Aorta (tissue), 5 donors: ENCODE measurements at regions not wholly inside any gene's neighbourhood (a gene's known extent, or its start where the extent isn't known, plus 50 kb on each side); places are given as distances from the start of the nearest gene placed in this dataset.

Source experiments
- ATAC-seq: fragments of 200-7000 bp; cut with Tn5 transposase; one replicate; pipeline ENCODE4 v1.9.1; 2022; ENCODE audit warnings: moderate library complexity; ENCODE audit not compliant: low FRiP score
- DNase-seq, 2 donors: peaks; one replicate each; pipeline ENCODE4 v3.0.0-alpha.2; 2020
- H3K27ac ChIP-seq, 2 donors: one replicate each; pipeline ENCODE4 v1.5.1; 2013; ENCODE audit warnings: low read length in 2 of 2, mild to moderate bottlenecking in 2 of 2, moderate library complexity in 2 of 2, control low read depth in 1 of 2, inconsistent platforms in 1 of 2, low read depth in 1 of 2
- H3K27me3 ChIP-seq, 2 donors: one replicate each; pipeline ENCODE4 v1.6.1; 2013; ENCODE audit warnings: control low read depth in 1 of 2, low read length in 1 of 2, mild to moderate bottlenecking in 1 of 2, moderate library complexity in 1 of 2; ENCODE audit not compliant: insufficient read depth in 2 of 2, control insufficient read depth in 1 of 2
- H3K36me3 ChIP-seq, 2 donors: one replicate each; pipeline ENCODE4 v1.6.1; 2013; ENCODE audit warnings: control low read depth in 1 of 2, low read length in 1 of 2, mild to moderate bottlenecking in 1 of 2; ENCODE audit not compliant: insufficient read depth in 2 of 2, control insufficient read depth in 1 of 2
- H3K4me1 ChIP-seq, 2 donors: one replicate each; pipeline ENCODE4 v1.6.1; 2013; ENCODE audit warnings: low read length in 2 of 2, control low read depth in 1 of 2, mild to moderate bottlenecking in 1 of 2, moderate library complexity in 1 of 2; ENCODE audit not compliant: insufficient read depth in 2 of 2, control insufficient read depth in 1 of 2
- H3K4me3 ChIP-seq, 2 donors: one replicate each; pipeline ENCODE4 v1.5.1; 2013; ENCODE audit warnings: low read length in 2 of 2, control low read depth in 1 of 2, mild to moderate bottlenecking in 1 of 2
- H3K9me3 ChIP-seq: one replicate; pipeline ENCODE4 v1.6.1; 2013; ENCODE audit warnings: mild to moderate bottlenecking, low read length; ENCODE audit not compliant: control insufficient read depth
- WGBS, 2 donors: extraction: QIAGEN DNeasy Blood & Tissue Kit; methylation state at CpG; one replicate each; pipeline ENCODE4 v1.1.7; 2013; 5-methylcytosine and 5-hydroxymethylcytosine counted together
- intact Hi-C, 2 donors: fragments of 100-400 bp; cut with DNase I; formaldehyde crosslinking; loops; one replicate each; pipeline versions ENCODE4 v1.14.2 to v1.15.0; 2022
- donor health status: healthy with polysubstance abuse.
- donor health status: Bipolar disorder and iron deficiency.
- donor health status: DM: no; HTN: no; CAD: no.
- donor health status: DM: no; HTN: no; CAD: no.
- donor health status: DM: yes; HTN: yes; CAD: no.

DNA sequence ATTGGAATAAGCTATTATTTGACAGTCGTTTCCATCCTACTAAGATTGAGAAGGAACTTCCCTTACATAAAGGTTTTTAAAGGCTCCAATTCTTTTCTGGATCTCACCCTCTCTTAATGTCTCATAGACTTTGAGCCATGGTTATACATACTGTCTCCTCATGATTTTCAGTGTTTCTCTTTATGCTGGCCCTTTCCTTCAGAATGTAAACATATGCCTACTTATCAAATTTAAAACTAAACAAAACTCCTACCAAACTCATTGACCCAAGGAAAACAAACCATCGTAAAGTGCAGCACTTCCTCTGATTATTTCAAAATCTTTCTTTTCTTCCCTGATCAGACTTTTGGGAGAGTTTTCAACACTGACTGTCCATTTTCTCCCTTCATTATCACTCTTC is 163.4 kb upstream of the DPYD start:
- no peak for ATAC-seq
- DNase-seq = no peak
- intact Hi-C loops = no loop called here
- 45 to 49% methylated on average over 2 of the region's 2 CpGs for WGBS, 2 donors
- Histone ChIP-seq H3K9me3 (no peaks in the 10 kb centered on the region), H3K4me3 (no peak overlapping the region), H3K27me3 (no peaks in the 10 kb centered on the region), H3K36me3 (no peaks in the 10 kb centered on the region), H3K27ac (no peak overlapping the region), H3K4me1 (no peaks in the 10 kb centered on the region)

GRCh38 chr1:98081944-98082343 is 161.1 kb upstream of the DPYD start:
- no peak for DNase-seq
- no peak overlapping the region for H3K4me3 ChIP-seq
- no peak for ATAC-seq
- no peak overlapping the region for H3K27ac ChIP-seq
- no peaks in the 10 kb centered on the region for H3K4me1 ChIP-seq
- intact Hi-C loops = no loop called here
- H3K36me3 ChIP-seq = no peaks in the 10 kb centered on the region
- H3K27me3 ChIP-seq = no peaks in the 10 kb centered on the region
- H3K9me3 ChIP-seq = no peaks in the 10 kb centered on the region
- WGBS, 2 donors = 43 to 53% methylated on average over 1 of the region's 1 CpG

DNA sequence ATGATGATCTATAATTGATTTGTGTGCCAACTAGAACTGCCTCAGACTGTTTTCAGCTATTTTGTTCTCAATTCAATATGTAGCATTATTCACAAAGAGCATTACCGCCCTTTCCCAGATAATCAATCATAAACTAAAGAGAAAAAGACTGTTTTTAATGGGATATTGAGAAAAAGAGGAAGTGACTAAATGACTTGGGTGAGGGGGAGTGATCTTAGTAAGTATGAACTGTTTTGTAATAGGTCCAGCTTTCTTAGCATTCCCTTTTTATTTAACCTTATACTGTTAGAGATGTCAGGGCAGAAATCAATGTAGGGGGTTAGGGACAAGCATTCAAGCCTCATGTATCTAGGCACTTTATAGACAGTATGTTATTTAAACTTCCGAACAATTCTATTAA is 157.8 kb upstream of the DPYD start:
- no peaks in the 10 kb centered on the region for H3K9me3 ChIP-seq
- ATAC-seq (no peak), DNase-seq (no peak)
- intact Hi-C loops = no loop called here
- no peaks in the 10 kb centered on the region for H3K36me3 ChIP-seq
- WGBS, 2 donors = 84 to 88% methylated on average over 2 of the region's 2 CpGs
- H3K27ac ChIP-seq = no peak overlapping the region
- H3K4me1 ChIP-seq = no peaks in the 10 kb centered on the region
- H3K4me3 ChIP-seq = no peak overlapping the region
- no peaks in the 10 kb centered on the region for H3K27me3 ChIP-seq

DNA sequence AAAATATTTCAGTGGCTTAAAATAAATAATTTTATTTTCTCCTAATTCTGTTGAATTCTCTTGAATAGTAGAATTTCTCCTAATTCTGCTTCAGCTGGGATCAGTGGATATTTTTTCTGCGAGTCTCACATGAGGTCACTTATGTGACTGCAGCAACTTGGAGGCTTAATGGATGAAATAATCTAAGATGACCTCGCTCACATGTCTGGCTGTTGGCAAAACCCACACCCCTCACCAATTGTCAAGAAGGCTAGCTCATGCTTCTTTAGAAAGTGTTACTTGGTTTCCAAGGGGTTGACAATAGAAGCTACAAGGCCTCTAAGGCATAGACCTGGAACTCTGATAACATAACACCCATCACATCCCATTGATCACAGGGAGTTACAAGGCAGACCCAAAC is 156.9 kb upstream of the DPYD start:
- no peaks in the 10 kb centered on the region for H3K27me3 ChIP-seq
- DNase-seq (no peak), ATAC-seq (no peak)
- H3K27ac ChIP-seq = no peak overlapping the region
- no peak overlapping the region for H3K4me3 ChIP-seq
- H3K9me3 ChIP-seq = no peaks in the 10 kb centered on the region
- H3K4me1 ChIP-seq = no peaks in the 10 kb centered on the region
- WGBS, 2 donors = 80 to 85% methylated on average over 2 of the region's 2 CpGs
- intact Hi-C loops = no loop called here
- H3K36me3 ChIP-seq = no peaks in the 10 kb centered on the region

- intact Hi-C loops = no loop called here
- Histone ChIP-seq H3K4me3 (no peak overlapping the region), H3K27me3 (no peaks in the 10 kb centered on the region), H3K9me3 (no peaks in the 10 kb centered on the region), H3K4me1 (no peaks in the 10 kb centered on the region), H3K36me3 (no peaks in the 10 kb centered on the region), H3K27ac (no peak overlapping the region)
- ATAC-seq (no peak), DNase-seq (no peak)
- 79 to 80% methylated on average over 1 of the region's 1 CpG for WGBS, 2 donors
Observed at GRCh38 chr1:98075626-98076025, 154.8 kb upstream of the DPYD start.

- intact Hi-C loops = no loop called here
- no peak for DNase-seq
Observed at GRCh38 chr1:98073823-98074222, 153.0 kb upstream of the DPYD start.

GRCh38 chr1:98073106-98073505 is 152.3 kb upstream of the DPYD start:
- no peak for ATAC-seq
- Histone ChIP-seq H3K36me3 (no peaks in the 10 kb centered on the region), H3K27ac (no peak overlapping the region), H3K27me3 (no peaks in the 10 kb centered on the region), H3K4me3 (no peak overlapping the region), H3K4me1 (no peaks in the 10 kb centered on the region), H3K9me3 (no peaks in the 10 kb centered on the region)
- intact Hi-C loops = no loop called here
- WGBS, 2 donors = 76 to 82% methylated on average over 3 of the region's 3 CpGs
- no peak for DNase-seq

More at GRCh38 chr1:98073823-98074222, 153.0 kb upstream of the DPYD start:
- WGBS, 2 donors = 19 to 43% methylated on average over 3 of the region's 3 CpGs
- no peak for ATAC-seq
- H3K27me3 ChIP-seq = no peaks in the 10 kb centered on the region
- no peaks in the 10 kb centered on the region for H3K36me3 ChIP-seq
- H3K4me3 ChIP-seq = no peak overlapping the region
- H3K4me1 ChIP-seq = no peaks in the 10 kb centered on the region
- H3K9me3 ChIP-seq = no peaks in the 10 kb centered on the region
- H3K27ac ChIP-seq = no peak overlapping the region

GRCh38 chr1:98072047-98072446 is 151.2 kb upstream of the DPYD start:
- Histone ChIP-seq H3K4me3 (no peak overlapping the region), H3K27me3 (no peaks in the 10 kb centered on the region), H3K27ac (no peak overlapping the region), H3K9me3 (no peaks in the 10 kb centered on the region), H3K4me1 (no peaks in the 10 kb centered on the region), H3K36me3 (no peaks in the 10 kb centered on the region)
- no peak for DNase-seq
- intact Hi-C loops = no loop called here
- no peak for ATAC-seq
- 70 to 71% methylated on average over 2 of the region's 2 CpGs for WGBS, 2 donors

- ATAC-seq (no peak), DNase-seq (no peak)
- no peak overlapping the region for H3K27ac ChIP-seq
- no peaks in the 10 kb centered on the region for H3K4me1 ChIP-seq
- no peaks in the 10 kb centered on the region for H3K27me3 ChIP-seq
- no peaks in the 10 kb centered on the region for H3K36me3 ChIP-seq
- no peak overlapping the region for H3K4me3 ChIP-seq
- no peaks in the 10 kb centered on the region for H3K9me3 ChIP-seq
- intact Hi-C loops = no loop called here
Observed at GRCh38 chr1:98068016-98068415, 147.2 kb upstream of the DPYD start.
